Smooth muscle cell (in vitro differentiated cells): ENCODE measurements at regions not wholly inside any gene's neighbourhood (a gene's known extent, or its start where the extent isn't known, plus 50 kb on each side); places are given as distances from the start of the nearest gene placed in this dataset.
A peak's percentile ranks its signal among the peaks of the same experiment; 100 is the strongest.

Experiments
- DNase-seq: peaks from one replicate; lab custom pipeline; 2025; ENCODE audit not compliant: unreplicated experiment; lab: John Stamatoyannopoulos, UW
- H2AFZ ChIP-seq: fragments of 200-600 bp; sonication (generic); 2 replicates; pipeline ENCODE4 v1.6.0; 2016; ENCODE audit warnings: antibody characterized with exemption, low read depth, mild to moderate bottlenecking
- H3F3A ChIP-seq: fragments of 200-600 bp; sonication (generic); 2 replicates; pipeline ENCODE4 v1.6.0; 2017; ENCODE audit warnings: antibody characterized with exemption, low read depth
- H3K27ac ChIP-seq: fragments of 200-600 bp; sonication (generic); 2 replicates; pipeline ENCODE4 v1.5.1; 2016; ENCODE audit warnings: low read depth, mild to moderate bottlenecking
- H3K27me3 ChIP-seq: fragments of 200-600 bp; sonication (generic); 2 replicates; pipeline ENCODE4 v1.6.1; 2016; ENCODE audit warnings: low read depth, mild to moderate bottlenecking
- H3K36me3 ChIP-seq: fragments of 200-600 bp; sonication (generic); 2 replicates; pipeline ENCODE4 v1.5.1; 2016; ENCODE audit warnings: low read depth
- H3K4me1 ChIP-seq: fragments of 200-600 bp; sonication (generic); 2 replicates; pipeline ENCODE4 v1.5.1; 2016; ENCODE audit warnings: low read depth
- H3K4me2 ChIP-seq: fragments of 200-600 bp; sonication (generic); 2 replicates; pipeline ENCODE4 v1.6.0; 2016; ENCODE audit warnings: mild to moderate bottlenecking
- H3K4me3 ChIP-seq: fragments of 200-600 bp; sonication (generic); 2 replicates; pipeline ENCODE4 v1.5.1; 2016; ENCODE audit warnings: mild to moderate bottlenecking
- H3K79me2 ChIP-seq: fragments of 200-600 bp; sonication (generic); 2 replicates; pipeline ENCODE4 v1.6.0; 2016; ENCODE audit warnings: low read depth, mild to moderate bottlenecking
- H3K9ac ChIP-seq: fragments of 200-600 bp; sonication (generic); 2 replicates; pipeline ENCODE4 v1.6.0; 2016; ENCODE audit warnings: low read depth
- H3K9me3 ChIP-seq: fragments of 200-600 bp; sonication (generic); replicated peaks from 2 replicates; pipeline ENCODE4 v1.5.1; 2016; ENCODE audit warnings: low read depth
- H4K20me1 ChIP-seq: fragments of 200-600 bp; sonication (generic); 2 replicates; pipeline ENCODE4 v1.6.0; 2016; ENCODE audit warnings: low read depth
- CTCF ChIP-seq: fragments of 200-600 bp; sonication (generic); IDR thresholded peaks from 2 replicates; pipeline ENCODE4 v1.5.1; 2017; ENCODE audit warnings: borderline replicate concordance, mild to moderate bottlenecking, antibody characterized with exemption; ENCODE audit not compliant: insufficient read depth, poor library complexity, severe bottlenecking
- WGBS: methylation state at CpG from one replicate; pipeline ENCODE4 v1.1.7; 2016; ENCODE audit warnings: low lambda C conversion rate; 5-methylcytosine and 5-hydroxymethylcytosine counted together

- no peak for TF ChIP-seq CTCF
- Histone ChIP-seq H3K4me2 (peak overlapping the region; percentile 56), H3K36me3 (no peaks in the 10 kb centered on the region), H3K9me3 (no peaks in the 10 kb centered on the region), H3K9ac (no peak overlapping the region), H4K20me1 (no peaks in the 10 kb centered on the region), H3K27ac (peak overlapping the region; percentile 63), H3K27me3 (no peaks in the 10 kb centered on the region), H3K79me2 (no peaks in the 10 kb centered on the region), H3K4me1 (peaks cover 3% of the 10 kb centered on the region), H2AFZ (no peak overlapping the region), H3F3A (peaks cover 4% of the 10 kb centered on the region), H3K4me3 (no peak overlapping the region)
- no peak for DNase-seq
- 13% methylated on average over 7 of the region's 7 CpGs for WGBS
Measured at GRCh38 chr4:53937918-53938317, 126.5 kb downstream of the CHIC2 start.

- Histone ChIP-seq H3F3A (peaks cover 4% of the 10 kb centered on the region), H2AFZ (no peak overlapping the region), H3K36me3 (no peaks in the 10 kb centered on the region), H4K20me1 (no peaks in the 10 kb centered on the region), H3K27me3 (no peaks in the 10 kb centered on the region), H3K4me2 (peak overlapping the region; percentile 56), H3K9ac (peak overlapping the region; percentile 12), H3K79me2 (no peaks in the 10 kb centered on the region), H3K27ac (peak overlapping the region; percentile 63), H3K4me3 (no peak overlapping the region), H3K9me3 (no peaks in the 10 kb centered on the region), H3K4me1 (peaks cover 3% of the 10 kb centered on the region)
- DNase-seq = no peak
- 85% methylated on average over 2 of the region's 2 CpGs for WGBS
- TF ChIP-seq CTCF = no peak
Measured at GRCh38 chr4:53937327-53937726, 127.1 kb downstream of the CHIC2 start.

- no peak overlapping the region for H3K27ac ChIP-seq
- no peak overlapping the region for H3K4me3 ChIP-seq
- H3K27me3 ChIP-seq = no peaks in the 10 kb centered on the region
- TF ChIP-seq CTCF = no peak
- no peaks in the 10 kb centered on the region for H3K36me3 ChIP-seq
- H3K4me1 ChIP-seq = peaks cover 3% of the 10 kb centered on the region
- no peak overlapping the region for H3K9ac ChIP-seq
- H4K20me1 ChIP-seq = no peaks in the 10 kb centered on the region
- DNase-seq = no peak
- H3K79me2 ChIP-seq = no peaks in the 10 kb centered on the region
- no peak overlapping the region for H2AFZ ChIP-seq
- no peaks in the 10 kb centered on the region for H3K9me3 ChIP-seq
- H3K4me2 ChIP-seq = no peak overlapping the region
- H3F3A ChIP-seq = peaks cover 4% of the 10 kb centered on the region
Measured at GRCh38 chr4:53935780-53936179, 128.6 kb downstream of the CHIC2 start.

GRCh38 chr4:53932796-53933610, 131.4 kb downstream of the CHIC2 start:
- Histone ChIP-seq H3F3A (peaks cover 4% of the 10 kb centered on the region), H3K4me2 (no peak overlapping the region), H3K4me3 (no peak overlapping the region), H3K9me3 (no peaks in the 10 kb centered on the region), H3K36me3 (no peaks in the 10 kb centered on the region), H4K20me1 (no peaks in the 10 kb centered on the region), H3K27ac (no peak overlapping the region), H2AFZ (no peak overlapping the region), H3K4me1 (peaks cover 3% of the 10 kb centered on the region), H3K9ac (no peak overlapping the region), H3K79me2 (no peaks in the 10 kb centered on the region), H3K27me3 (no peaks in the 10 kb centered on the region)
- 77% methylated on average over 7 of the region's 7 CpGs for WGBS
- no peak for DNase-seq
- no peak for TF ChIP-seq CTCF
